ENCODE measurements at regions not wholly inside any gene's neighbourhood (a gene's known extent, or its start where the extent isn't known, plus 50 kb on each side); places are given as distances from the start of the nearest gene placed in this dataset.

- Histone ChIP-seq H3K4me3 (no peak overlapping the region), H2AFZ (no peak overlapping the region), H3F3A (ENCODE audit: insufficient read depth) (no peaks in the 10 kb centered on the region), H3K9me2 (ENCODE audit: insufficient read depth) (no peaks in the 10 kb centered on the region), H3K9ac (no peak overlapping the region), H3K4me1 (ENCODE audit: insufficient read depth) (no peaks in the 10 kb centered on the region), H3K27ac (no peak overlapping the region), H3K9me3 (ENCODE audit: low read depth) (no peaks in the 10 kb centered on the region), H3K36me3 (ENCODE audit: low read depth) (no peaks in the 10 kb centered on the region), H3K79me2 (ENCODE audit: insufficient read depth) (no peaks in the 10 kb centered on the region), H3K4me2 (ENCODE audit: unreplicated experiment) (no peak overlapping the region), H4K20me1 (ENCODE audit: insufficient read depth) (no peaks in the 10 kb centered on the region), H3K27me3 (replicated peaks; ENCODE audit: insufficient read depth) (no peaks in the 10 kb centered on the region)
- in situ Hi-C loops (cut with MboI): no loop called here
- no peak for TF ChIP-seq EZH2phosphoT487 (IDR thresholded peaks at IDR 0.05; ENCODE audit: insufficient read depth, low read depth)
- TF ChIP-seq EZH2 (IDR thresholded peaks at IDR 0.05; ENCODE audit: insufficient read depth, poor library complexity, severe bottlenecking): no peak
- 82% methylated on average over 5 to 6 of the region's 6 CpGs for WGBS, 2 experiments (ENCODE audit: low coverage in 1 of 2, low lambda C conversion rate in 2 of 2, missing lambda C conversion rate in 2 of 2)
- DNase-seq: no peak
Observed at GRCh38 chr13:47168066-47168465, 271.2 kb upstream of the HTR2A start.

GRCh38 chr13:47166336-47166735 is 269.5 kb upstream of the HTR2A start:
- Histone ChIP-seq H3K4me2 (ENCODE audit: unreplicated experiment) (no peak overlapping the region), H3K27ac (no peak overlapping the region), H3K79me2 (ENCODE audit: insufficient read depth) (no peaks in the 10 kb centered on the region), H3K9me3 (ENCODE audit: low read depth) (no peaks in the 10 kb centered on the region), H3K9ac (no peak overlapping the region), H2AFZ (no peak overlapping the region), H3F3A (ENCODE audit: insufficient read depth) (no peaks in the 10 kb centered on the region), H3K9me2 (ENCODE audit: insufficient read depth) (no peaks in the 10 kb centered on the region), H3K4me3 (no peak overlapping the region), H3K4me1 (ENCODE audit: insufficient read depth) (no peaks in the 10 kb centered on the region), H4K20me1 (ENCODE audit: insufficient read depth) (no peaks in the 10 kb centered on the region), H3K36me3 (ENCODE audit: low read depth) (no peaks in the 10 kb centered on the region), H3K27me3 (replicated peaks; ENCODE audit: insufficient read depth) (no peaks in the 10 kb centered on the region)
- no peak for TF ChIP-seq EZH2phosphoT487 (IDR thresholded peaks at IDR 0.05; ENCODE audit: insufficient read depth, low read depth)
- no peak for TF ChIP-seq EZH2 (IDR thresholded peaks at IDR 0.05; ENCODE audit: insufficient read depth, poor library complexity, severe bottlenecking)
- 60 to 65% methylated on average over 4 of the region's 4 CpGs for WGBS, 2 experiments (ENCODE audit: low coverage in 1 of 2, low lambda C conversion rate in 2 of 2, missing lambda C conversion rate in 2 of 2)
- no peak for DNase-seq
- in situ Hi-C loops (cut with MboI): no loop called here

- 84 to 90% methylated on average over 11 of the region's 11 CpGs for WGBS, 2 experiments (ENCODE audit: low coverage in 1 of 2, low lambda C conversion rate in 2 of 2, missing lambda C conversion rate in 2 of 2)
- TF ChIP-seq EZH2phosphoT487 (IDR thresholded peaks at IDR 0.05; ENCODE audit: insufficient read depth, low read depth): no peak
- TF ChIP-seq EZH2 (IDR thresholded peaks at IDR 0.05; ENCODE audit: insufficient read depth, poor library complexity, severe bottlenecking): no peak
- Histone ChIP-seq H3F3A (ENCODE audit: insufficient read depth) (no peaks in the 10 kb centered on the region), H4K20me1 (ENCODE audit: insufficient read depth) (no peaks in the 10 kb centered on the region), H3K4me2 (ENCODE audit: unreplicated experiment) (no peak overlapping the region), H3K9ac (no peak overlapping the region), H2AFZ (no peak overlapping the region), H3K9me3 (ENCODE audit: low read depth) (no peaks in the 10 kb centered on the region), H3K9me2 (ENCODE audit: insufficient read depth) (no peaks in the 10 kb centered on the region), H3K27me3 (replicated peaks; ENCODE audit: insufficient read depth) (no peaks in the 10 kb centered on the region), H3K79me2 (ENCODE audit: insufficient read depth) (no peaks in the 10 kb centered on the region), H3K36me3 (ENCODE audit: low read depth) (no peaks in the 10 kb centered on the region), H3K4me1 (ENCODE audit: insufficient read depth) (no peaks in the 10 kb centered on the region), H3K4me3 (no peak overlapping the region), H3K27ac (no peak overlapping the region)
- in situ Hi-C loops (cut with MboI): no loop called here
- no peak for DNase-seq
Observed at GRCh38 chr13:47159853-47160550, 263.1 kb upstream of the HTR2A start.

- Histone ChIP-seq H3K4me2 (ENCODE audit: unreplicated experiment) (no peak overlapping the region), H3K79me2 (ENCODE audit: insufficient read depth) (no peaks in the 10 kb centered on the region), H3F3A (ENCODE audit: insufficient read depth) (no peaks in the 10 kb centered on the region), H3K4me1 (ENCODE audit: insufficient read depth) (no peaks in the 10 kb centered on the region), H2AFZ (no peak overlapping the region), H3K9me3 (ENCODE audit: low read depth) (no peaks in the 10 kb centered on the region), H3K27ac (no peak overlapping the region), H3K9me2 (ENCODE audit: insufficient read depth) (0 out of 2 replicates have a peak, but pooled peaks cover 8% of the 10 kb centered on the region), H3K4me3 (no peak overlapping the region), H3K9ac (no peak overlapping the region), H4K20me1 (ENCODE audit: insufficient read depth) (no peaks in the 10 kb centered on the region), H3K27me3 (replicated peaks; ENCODE audit: insufficient read depth) (no peaks in the 10 kb centered on the region), H3K36me3 (ENCODE audit: low read depth) (no peaks in the 10 kb centered on the region)
- in situ Hi-C loops (cut with MboI): no loop called here
- DNase-seq: no peak
- 56 to 63% methylated on average over 2 of the region's 2 CpGs for WGBS, 2 experiments (ENCODE audit: low coverage in 1 of 2, low lambda C conversion rate in 2 of 2, missing lambda C conversion rate in 2 of 2)
- TF ChIP-seq EZH2phosphoT487 (IDR thresholded peaks at IDR 0.05; ENCODE audit: insufficient read depth, low read depth): no peak
- no peak for TF ChIP-seq EZH2 (IDR thresholded peaks at IDR 0.05; ENCODE audit: insufficient read depth, poor library complexity, severe bottlenecking)
Observed at GRCh38 chr13:47158593-47158992, 261.7 kb upstream of the HTR2A start.
